AG08396 (cell line): ENCODE measurements at regions not wholly inside any gene's neighbourhood (a gene's known extent, or its start where the extent isn't known, plus 50 kb on each side); places are given as distances from the start of the nearest gene placed in this dataset.
"Not testable (repeated sequence)": the region's sequence is repeated elsewhere in the genome, so short reads cannot be mapped to it uniquely, and the experiment has no call there.

Experiments
- DNase-seq: peaks from one replicate; pipeline ENCODE4 v3.0.0; 2012; ENCODE audit warnings: low spot score, mixed read lengths

DNA sequence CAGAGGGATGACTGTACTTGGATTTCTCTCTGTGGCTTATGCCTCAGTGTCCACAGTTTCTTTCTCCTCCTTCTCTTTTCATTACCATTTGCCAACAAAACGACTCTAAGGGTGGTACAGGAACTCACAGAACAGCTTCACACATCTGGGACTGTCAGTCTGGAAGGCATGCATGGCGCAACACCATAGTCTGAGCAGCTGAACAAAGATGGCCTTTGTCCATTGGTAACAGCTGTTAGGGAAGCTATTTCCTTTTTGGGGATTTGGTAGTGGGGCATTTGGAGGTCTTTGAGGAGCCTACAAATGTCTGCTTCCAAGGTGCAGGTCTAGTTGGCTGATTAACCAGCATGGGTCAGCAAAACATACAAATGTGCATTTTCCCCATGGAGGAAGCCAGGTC, 81.4 kb upstream of the PCDH8 start:
- no peak for DNase-seq

DNA sequence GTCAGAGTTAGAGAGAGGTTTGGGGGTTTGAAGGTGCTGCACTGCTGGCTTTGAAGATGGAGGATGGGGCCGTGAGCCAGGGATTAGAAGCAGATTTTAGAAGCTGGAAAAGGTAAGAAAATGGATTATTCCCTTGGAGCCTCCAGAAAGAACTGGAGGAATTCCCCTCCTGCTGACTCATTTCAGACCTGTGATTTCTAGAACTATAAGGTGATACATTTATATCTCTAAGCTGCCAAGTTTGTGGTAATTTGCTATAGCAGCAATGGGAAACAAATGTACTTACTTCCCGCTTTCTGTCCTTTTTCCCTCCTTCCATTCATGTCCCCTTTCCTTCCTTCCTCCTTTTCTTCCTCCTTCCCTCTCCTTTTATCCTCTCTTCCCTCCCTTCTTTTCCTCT, 78.5 kb upstream of the PCDH8 start:
- no peak for DNase-seq

DNA sequence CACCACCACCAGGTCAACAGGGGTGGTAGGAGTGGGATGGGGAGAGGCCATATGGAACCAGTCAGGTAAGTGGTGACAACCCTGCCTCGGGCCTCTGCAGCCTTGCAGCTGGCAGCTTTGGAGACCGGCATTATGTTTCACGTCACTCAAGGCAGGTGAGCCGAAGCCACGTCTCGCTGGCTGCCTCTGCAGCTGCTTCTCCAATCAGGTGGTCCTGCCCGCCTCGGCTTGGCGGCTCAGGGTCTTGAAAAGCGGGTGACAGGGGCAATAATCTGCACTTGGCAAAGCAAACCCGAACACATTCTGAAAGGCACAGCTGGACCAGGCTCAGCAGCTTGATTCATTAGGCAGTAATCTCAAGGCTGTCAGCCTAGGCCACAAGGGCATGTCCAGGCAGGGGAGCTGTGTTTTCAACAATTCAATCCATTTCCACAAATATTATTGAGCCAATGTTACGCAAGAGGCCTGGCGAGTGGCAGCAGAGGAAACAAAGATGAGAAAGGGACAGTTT, 77.4 kb upstream of the PCDH8 start:
- DNase-seq = no peak

DNA sequence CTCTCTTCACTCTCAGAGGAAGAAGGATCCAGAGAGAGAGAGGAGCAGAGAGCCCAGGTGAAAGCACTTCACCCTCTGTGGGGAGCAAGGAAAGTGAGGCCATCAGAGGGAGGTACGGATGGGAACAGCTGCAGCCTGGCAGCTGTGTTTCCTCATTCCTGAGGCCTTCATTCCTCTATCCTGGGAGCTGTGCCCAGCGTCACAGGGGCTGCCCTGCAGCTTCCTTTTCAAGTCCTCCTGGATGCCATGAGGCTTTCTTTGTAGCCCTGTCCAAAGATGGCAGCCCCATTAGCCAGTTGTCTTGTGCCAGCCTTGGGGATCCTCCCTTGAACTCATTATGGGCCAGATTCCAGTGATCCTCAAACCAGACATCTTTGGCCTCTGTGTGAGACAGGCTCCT, 76.8 kb upstream of the PCDH8 start:
- no peak for DNase-seq

DNA sequence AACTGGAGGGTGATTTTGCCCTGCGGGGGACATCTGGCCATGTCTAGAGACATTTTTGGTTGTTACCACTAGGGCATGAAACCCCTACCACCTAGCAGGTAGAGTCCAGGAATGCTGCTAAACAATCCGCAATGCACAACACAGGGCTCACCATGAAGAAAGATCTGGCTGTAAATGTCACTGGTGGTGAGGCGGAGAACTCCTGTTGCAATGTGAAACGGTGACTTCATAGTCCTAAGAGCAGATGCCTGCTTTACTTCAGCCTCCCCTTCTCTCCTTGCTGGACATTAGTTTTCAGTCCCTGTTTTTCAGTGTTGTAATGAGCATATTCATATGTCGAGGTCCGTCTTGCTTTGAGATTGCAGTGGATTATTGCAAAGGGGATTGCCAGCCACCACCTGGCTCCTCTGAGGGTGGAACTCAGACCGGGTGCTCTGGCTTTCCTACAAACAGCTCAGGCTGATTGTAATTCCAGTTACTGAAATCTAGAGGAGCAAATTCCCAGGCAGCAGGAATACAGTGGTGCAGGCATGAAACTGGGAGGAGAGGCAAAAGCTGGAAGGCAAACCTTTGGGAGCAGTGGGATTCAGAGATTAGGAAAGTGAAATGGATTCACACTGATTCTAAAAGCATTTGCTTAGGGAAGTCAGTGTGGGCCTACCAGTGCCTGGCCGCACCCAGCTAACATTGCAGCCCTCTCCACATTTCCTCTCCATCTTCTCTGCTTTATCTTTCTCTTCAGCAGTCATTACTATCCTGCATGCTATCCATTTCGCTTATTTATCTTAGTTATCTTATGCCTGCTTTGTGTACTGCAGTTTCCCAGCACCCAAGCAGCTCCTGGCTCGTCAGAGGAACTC, 76.1 kb upstream of the PCDH8 start:
- no peak for DNase-seq

DNA sequence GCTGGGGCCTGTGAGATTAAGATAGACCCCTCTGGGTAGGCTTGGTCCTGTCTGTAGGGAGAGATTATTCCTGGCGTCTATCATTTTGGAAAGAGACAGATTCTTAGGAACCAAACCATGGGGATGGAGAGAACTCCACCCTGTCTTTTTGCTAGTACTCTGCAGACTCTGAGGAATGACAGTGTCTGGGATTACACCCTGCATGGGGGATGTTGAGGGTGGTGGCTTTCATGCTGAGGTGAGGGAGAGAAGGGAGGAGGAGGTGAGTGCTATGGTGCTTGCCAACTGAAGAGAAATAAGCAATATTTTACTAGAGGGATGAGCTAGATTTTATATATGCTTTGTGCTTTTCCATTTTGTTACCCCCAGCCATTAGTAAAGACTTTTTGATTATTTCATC, 74.5 kb upstream of the PCDH8 start:
- DNase-seq = no peak

DNA sequence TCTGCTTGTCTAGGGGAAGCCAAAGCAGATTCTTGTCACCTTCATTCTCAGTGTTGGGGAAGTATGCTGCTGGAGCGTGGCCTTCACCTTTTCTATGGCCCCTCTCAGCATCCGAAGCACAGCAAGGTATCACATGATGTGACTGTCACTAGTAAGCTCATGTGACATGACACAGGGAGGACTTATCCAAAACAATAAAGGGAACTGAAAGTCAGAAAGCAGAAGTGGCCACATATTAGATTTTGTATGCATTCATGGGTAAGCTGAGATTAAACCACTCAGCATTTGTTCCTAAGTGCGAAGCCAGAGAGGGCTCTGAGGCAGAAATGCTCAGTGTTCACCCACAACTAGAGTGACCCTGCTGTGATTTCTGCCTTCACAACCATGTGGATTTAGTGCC, 72.8 kb upstream of the PCDH8 start:
- no peak for DNase-seq

DNA sequence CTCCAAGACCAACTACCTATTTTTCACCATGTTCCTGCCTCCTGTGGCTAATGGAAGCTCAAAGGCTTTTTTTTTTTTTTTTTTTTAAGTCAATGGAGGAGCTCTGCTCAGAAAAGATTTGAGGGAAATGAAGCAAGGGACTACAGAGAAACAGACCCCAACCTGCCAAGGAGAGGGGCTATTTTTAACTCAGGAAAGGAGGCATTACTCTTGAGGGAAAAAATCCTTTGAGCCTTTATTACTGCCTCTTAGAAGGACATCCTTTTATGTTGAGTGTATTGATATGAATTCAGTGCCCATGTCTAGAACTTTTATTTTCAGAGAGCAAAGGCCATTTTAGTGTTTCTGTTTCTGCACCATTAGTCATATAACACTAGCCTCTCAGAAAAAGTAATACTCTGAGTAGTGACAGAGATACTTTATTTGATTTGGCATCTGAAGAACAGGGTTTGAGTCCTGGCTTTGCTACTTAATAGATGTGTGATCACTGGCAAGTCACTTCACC, 68.1 kb upstream of the PCDH8 start:
- DNase-seq = no peak

DNA sequence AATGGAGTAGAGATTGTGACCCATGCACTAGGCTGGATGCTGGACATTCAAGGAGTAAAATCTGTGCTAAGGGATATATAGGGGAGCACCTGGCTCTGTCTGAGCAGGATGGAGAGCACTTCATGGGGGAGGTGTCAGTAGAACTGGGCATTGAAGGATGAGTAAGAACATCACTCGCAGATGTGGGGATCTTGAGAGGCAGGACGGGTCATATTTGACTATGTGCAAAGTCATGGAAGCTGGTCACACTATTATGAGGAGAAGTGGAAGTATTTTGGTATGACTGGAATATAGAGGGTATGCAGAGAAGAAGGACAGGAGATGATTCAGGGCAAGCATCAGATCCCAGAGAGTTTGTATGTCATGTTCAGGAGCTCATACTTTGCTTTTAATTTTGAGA, 62.9 kb upstream of the PCDH8 start:
- DNase-seq = no peak

DNA sequence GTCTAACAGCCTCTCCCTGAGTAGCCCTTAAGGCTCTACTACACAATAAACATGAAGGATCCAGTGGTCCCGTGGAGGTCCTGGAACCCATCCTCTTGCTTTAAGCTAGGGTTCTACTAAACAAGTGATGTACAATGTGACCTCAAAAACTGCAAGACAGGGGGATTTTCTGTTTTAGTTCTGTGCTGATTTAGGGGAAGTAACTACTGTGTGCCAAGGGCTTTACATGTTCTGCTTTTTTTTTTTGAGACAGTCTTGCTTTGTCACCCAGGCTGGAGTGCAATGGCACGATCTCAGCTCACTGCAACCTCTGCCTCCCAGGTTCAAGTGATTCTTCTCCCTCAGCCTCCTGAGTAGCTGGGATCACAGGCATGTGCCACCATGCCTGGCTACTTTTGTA, 61.9 kb upstream of the PCDH8 start:
- not testable (repeated sequence) for DNase-seq

DNA sequence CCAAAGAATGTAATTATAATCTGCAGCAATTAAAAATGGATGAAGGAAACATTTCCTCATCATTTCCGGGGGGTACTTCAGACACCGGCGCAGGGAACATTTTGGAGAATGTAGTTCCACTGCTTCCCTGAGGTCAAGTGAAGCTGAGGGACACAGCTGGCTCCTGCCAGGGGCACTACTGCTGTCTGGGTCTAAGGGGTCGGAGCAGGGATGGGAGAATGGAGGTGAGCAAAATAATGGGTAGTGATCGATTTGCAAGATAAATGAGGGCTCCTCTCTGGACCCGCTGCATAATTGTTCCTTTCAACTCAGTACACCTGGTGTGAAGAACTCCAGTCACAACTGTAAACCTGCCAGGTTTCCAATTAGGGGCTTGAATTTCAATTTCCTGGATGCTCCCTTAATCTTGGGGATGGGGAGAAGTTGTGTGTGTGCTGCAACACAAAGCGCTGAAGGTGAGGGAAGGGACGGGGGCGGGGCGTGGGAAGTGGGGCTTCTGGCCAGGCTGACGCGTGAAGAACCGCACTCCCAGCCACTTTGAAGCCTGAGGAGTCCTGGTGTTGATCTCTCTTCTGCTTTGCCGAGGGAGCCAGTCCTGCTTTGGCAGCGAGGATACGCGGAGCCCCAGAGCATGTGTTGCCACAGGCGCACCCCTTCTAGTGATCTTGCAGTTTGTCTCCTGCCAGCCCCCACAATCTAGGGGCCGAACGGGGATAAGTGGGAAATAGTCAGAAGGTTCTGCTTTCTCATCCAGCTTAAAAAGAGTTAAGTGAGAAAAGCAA, 57.9 kb upstream of the PCDH8 start:
- no peak for DNase-seq

DNA sequence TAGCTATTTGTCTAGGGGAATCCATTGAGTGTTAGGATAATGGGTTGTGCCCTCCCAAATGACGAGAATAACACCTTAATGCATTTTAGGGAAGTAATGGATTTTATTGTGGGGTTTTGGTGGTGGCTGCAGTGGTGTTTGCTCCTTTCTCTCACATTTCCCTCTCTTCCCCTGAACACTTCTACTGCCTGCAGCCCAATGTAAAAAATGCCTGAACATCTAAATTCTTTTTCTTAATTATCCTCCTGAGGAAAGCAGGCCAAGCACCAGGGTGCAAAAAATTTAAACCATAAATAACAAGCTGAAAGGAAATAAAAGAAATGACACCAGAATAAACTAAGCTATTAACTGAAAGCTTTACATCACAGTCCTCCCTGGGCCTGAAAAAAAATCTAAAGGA, 57.3 kb upstream of the PCDH8 start:
- no peak for DNase-seq

DNA sequence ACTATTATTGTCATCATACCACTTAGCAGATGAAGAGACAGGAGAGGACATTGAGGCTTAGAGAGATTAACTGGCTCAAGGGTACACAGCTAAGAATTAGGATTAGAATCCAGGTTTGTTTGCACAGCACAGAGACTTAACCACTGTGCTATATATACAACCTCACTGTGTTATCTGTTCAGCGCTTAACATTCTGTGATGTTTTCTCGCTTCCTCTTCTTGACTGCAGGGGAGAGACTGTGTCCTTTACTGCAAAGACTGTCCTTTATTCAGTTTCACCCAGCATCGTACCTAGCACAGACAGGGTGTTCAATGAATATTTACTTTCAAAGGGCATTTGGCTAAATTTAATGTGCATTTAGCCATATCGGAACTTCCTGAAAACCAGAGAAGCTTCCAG, 54.9 kb upstream of the PCDH8 start:
- DNase-seq = no peak

DNA sequence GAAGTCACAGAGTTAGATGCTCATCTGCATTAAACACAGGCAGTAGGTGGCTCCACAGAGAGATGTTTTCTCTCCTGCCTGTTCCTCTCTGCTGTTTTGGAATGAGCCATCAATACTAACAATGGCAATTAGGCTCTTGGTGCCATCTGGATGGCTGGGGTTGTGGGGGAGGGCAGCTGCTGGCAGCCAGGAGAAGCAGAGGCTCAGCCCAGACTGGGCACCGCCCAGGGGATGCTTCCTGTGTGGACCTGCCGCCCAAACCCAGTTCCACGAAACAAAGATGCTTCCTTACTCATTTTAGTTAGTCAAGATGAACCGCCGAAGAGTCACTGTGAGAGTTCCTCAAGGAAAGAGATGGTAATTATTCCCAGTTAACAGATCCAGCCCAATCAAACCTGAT, 50.8 kb upstream of the PCDH8 start:
- no peak for DNase-seq
